Thoracic aorta (tissue), 2 donors: ENCODE measurements at regions not wholly inside any gene's neighbourhood (a gene's known extent, or its start where the extent isn't known, plus 50 kb on each side); places are given as distances from the start of the nearest gene placed in this dataset.

Source experiments
- ATAC-seq: fragments of 150-250 bp; one replicate; pipeline ENCODE4 v1.8.0; 2017; ENCODE audit warnings: low read depth; ENCODE audit not compliant: insufficient number of reproducible peaks, low FRiP score
- DNase-seq: peaks from one replicate; pipeline ENCODE4 v3.0.0-alpha.2; 2020; ENCODE audit warnings: low spot score
- H3K27ac ChIP-seq, 2 donors: fragments of 200-600 bp; sonication (generic); 1 replicate in 1 of 2; 2 replicates in 1 of 2; pipeline ENCODE4 v1.5.1; 2016; ENCODE audit warnings: mild to moderate bottlenecking in 2 of 2, moderate library complexity in 2 of 2
- H3K27me3 ChIP-seq: fragments of 200-600 bp; sonication (generic); replicated peaks from 2 replicates; pipeline ENCODE4 v1.6.0; 2016; ENCODE audit warnings: mild to moderate bottlenecking; ENCODE audit not compliant: insufficient read depth
- H3K36me3 ChIP-seq: fragments of 200-600 bp; sonication (generic); one replicate; pipeline ENCODE4 v1.5.1; 2016
- H3K4me1 ChIP-seq, 2 donors: fragments of 200-600 bp; sonication (generic); 1 replicate in 1 of 2; 2 replicates in 1 of 2; pipeline versions ENCODE4 v1.5.1 to v1.6.0; 2016; ENCODE audit warnings: low read depth in 2 of 2, mild to moderate bottlenecking in 1 of 2; ENCODE audit not compliant: control insufficient read depth in 1 of 2
- H3K4me3 ChIP-seq: fragments of 200-600 bp; sonication (generic); 2 replicates; pipeline ENCODE4 v1.5.1; 2016; ENCODE audit warnings: mild to moderate bottlenecking
- H3K9me3 ChIP-seq: fragments of 200-600 bp; sonication (generic); 2 replicates; pipeline ENCODE4 v1.5.1; 2016
- TF ChIP-seq, protein P1 (sequence below): fragments of 200-600 bp; sonication (generic); IDR thresholded peaks from one replicate; pipeline ENCODE4 v1.5.1; 2019; ENCODE audit warnings: antibody characterized with exemption

GRCh38 chr4:107472265-107472948, 247.6 kb downstream of the PAPSS1 start:
- ATAC-seq (no peak), DNase-seq (no peak)
- TF ChIP-seq, protein P1, sequence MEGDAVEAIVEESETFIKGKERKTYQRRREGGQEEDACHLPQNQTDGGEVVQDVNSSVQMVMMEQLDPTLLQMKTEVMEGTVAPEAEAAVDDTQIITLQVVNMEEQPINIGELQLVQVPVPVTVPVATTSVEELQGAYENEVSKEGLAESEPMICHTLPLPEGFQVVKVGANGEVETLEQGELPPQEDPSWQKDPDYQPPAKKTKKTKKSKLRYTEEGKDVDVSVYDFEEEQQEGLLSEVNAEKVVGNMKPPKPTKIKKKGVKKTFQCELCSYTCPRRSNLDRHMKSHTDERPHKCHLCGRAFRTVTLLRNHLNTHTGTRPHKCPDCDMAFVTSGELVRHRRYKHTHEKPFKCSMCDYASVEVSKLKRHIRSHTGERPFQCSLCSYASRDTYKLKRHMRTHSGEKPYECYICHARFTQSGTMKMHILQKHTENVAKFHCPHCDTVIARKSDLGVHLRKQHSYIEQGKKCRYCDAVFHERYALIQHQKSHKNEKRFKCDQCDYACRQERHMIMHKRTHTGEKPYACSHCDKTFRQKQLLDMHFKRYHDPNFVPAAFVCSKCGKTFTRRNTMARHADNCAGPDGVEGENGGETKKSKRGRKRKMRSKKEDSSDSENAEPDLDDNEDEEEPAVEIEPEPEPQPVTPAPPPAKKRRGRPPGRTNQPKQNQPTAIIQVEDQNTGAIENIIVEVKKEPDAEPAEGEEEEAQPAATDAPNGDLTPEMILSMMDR: no peak
- no peaks in the 10 kb centered on the region for H3K27me3 ChIP-seq
- H3K36me3 ChIP-seq: no peaks in the 10 kb centered on the region
- no peaks in the 10 kb centered on the region for H3K9me3 ChIP-seq
- H3K4me3 ChIP-seq: no peak overlapping the region
- H3K27ac ChIP-seq: no peak overlapping the region
- no peaks in the 10 kb centered on the region for H3K4me1 ChIP-seq

DNA sequence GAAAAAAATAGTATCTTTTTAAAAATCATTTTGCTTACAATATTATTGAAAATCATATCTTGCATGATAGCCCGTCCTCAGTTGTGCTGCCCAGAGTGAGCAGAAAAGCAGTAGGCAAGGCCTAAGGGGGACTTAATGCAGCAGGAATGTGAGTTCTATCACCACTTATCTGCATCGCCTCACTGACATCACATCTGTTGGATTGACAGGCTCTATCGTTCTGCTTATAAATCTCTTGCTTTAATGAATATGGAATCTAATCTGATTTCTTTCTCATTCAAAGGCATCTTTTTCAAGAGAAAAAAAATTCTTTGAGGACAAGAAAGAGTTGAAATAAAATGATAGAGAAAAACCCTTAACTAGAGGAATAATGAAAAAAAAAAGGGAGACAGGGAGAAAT, 249.9 kb downstream of the PAPSS1 start:
- DNase-seq (no peak), ATAC-seq (no peak)
- no peaks in the 10 kb centered on the region for H3K9me3 ChIP-seq
- no peaks in the 10 kb centered on the region for H3K4me1 ChIP-seq
- H3K27me3 ChIP-seq: no peaks in the 10 kb centered on the region
- no peak overlapping the region for H3K4me3 ChIP-seq
- no peak overlapping the region for H3K27ac ChIP-seq
- TF ChIP-seq, protein P1: no peak
- no peaks in the 10 kb centered on the region for H3K36me3 ChIP-seq

GRCh38 chr4:107468812-107469211, 251.2 kb downstream of the PAPSS1 start:
- no peak for ATAC-seq
- TF ChIP-seq, protein P1: no peak
- H3K9me3 ChIP-seq: no peaks in the 10 kb centered on the region

DNA sequence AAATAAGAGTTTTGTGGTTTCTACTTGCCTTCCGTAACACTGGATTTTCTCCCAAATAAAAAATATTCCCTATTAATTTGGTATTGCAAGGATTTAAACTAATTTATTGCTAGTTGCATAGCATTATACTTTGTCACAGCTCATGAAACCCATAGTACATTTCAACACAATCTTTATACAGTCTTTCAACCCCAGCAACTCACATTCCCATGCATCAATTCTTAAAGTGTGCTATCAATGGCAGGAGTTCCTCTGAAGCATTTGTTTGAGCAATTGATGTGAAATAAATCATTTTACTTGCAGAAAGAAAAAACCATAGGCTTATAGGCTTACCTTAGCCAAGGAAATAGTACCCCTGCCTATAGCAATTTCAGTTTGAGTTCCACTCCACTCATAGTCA, 251.9 kb downstream of the PAPSS1 start:
- ATAC-seq (no peak), DNase-seq (no peak)
- no peak overlapping the region for H3K27ac ChIP-seq
- H3K4me1 ChIP-seq: no peaks in the 10 kb centered on the region
- TF ChIP-seq, protein P1: no peak
- no peaks in the 10 kb centered on the region for H3K36me3 ChIP-seq
- no peaks in the 10 kb centered on the region for H3K9me3 ChIP-seq
- no peak overlapping the region for H3K4me3 ChIP-seq
- no peaks in the 10 kb centered on the region for H3K27me3 ChIP-seq

More at GRCh38 chr4:107468812-107469211, 251.2 kb downstream of the PAPSS1 start:
- H3K27ac ChIP-seq: no peak overlapping the region
- no peaks in the 10 kb centered on the region for H3K36me3 ChIP-seq
- H3K4me3 ChIP-seq: no peak overlapping the region
- H3K4me1 ChIP-seq: no peaks in the 10 kb centered on the region
- no peak for DNase-seq
- H3K27me3 ChIP-seq: no peaks in the 10 kb centered on the region

DNA sequence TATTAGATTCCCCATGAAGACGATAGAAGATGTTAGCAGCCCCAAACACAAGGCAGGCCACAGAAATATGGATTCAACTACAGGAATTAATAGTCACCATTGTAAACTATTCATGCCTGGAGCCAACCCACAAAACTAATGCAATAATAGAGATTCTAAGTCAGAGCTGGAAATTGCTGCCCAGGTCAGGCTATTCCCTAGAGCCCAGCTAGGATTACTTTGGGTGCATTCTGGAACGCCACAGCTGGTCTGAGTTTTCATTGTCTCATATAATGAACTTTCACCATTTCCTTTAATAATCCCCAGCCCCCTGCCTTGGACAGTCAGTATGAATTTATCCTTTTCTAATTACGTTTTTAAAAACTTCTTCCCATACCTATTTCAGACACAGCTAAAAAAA, 252.6 kb downstream of the PAPSS1 start:
- Histone ChIP-seq H3K27me3 (no peaks in the 10 kb centered on the region), H3K36me3 (no peaks in the 10 kb centered on the region), H3K27ac (no peak overlapping the region), H3K4me1 (no peaks in the 10 kb centered on the region), H3K9me3 (no peaks in the 10 kb centered on the region), H3K4me3 (no peak overlapping the region)
- TF ChIP-seq, protein P1: no peak
- no peak for DNase-seq
- no peak for ATAC-seq
